PC-3 (cell line): ENCODE measurements at regions not wholly inside any gene's neighbourhood (a gene's known extent, or its start where the extent isn't known, plus 50 kb on each side); places are given as distances from the start of the nearest gene placed in this dataset.
A peak's percentile ranks its signal among the peaks of the same experiment; 100 is the strongest.

Source experiments
- ATAC-seq: fragments of 200-7000 bp; cut with Tn5 transposase; 2 replicates; pipeline ENCODE4 v1.9.1; 2020; ENCODE audit warnings: mild to moderate bottlenecking, moderate library complexity
- BruUV-seq: library from RNA; stranded (reverse); fragments of 400-500 nt; replicated peaks from 2 replicates; lab custom pipeline; 2021; lab: Mats Ljungman, UMichigan
- CTCF ChIA-PET: fragments of 300-600 bp; sonication (Branson Sonifier 250); formaldehyde crosslinking; loops from one replicate; lab custom pipeline; 2022; ENCODE audit warnings: antibody characterized with exemption; lab: Charles Lee
- POLR2A ChIA-PET: fragments of 300-600 bp; sonication (Branson Sonifier 250); formaldehyde crosslinking; loops from one replicate; lab custom pipeline; 2022; ENCODE audit warnings: antibody characterized with exemption; ENCODE audit not compliant: unreplicated experiment; lab: Charles Lee
- DNase-seq: peaks from one replicate; pipeline ENCODE4 v3.0.0-alpha.2; 2015
- H2AFZ ChIP-seq: fragments of 300-600 bp; sonication (generic); 2 replicates; pipeline ENCODE4 v1.6.0; 2016; ENCODE audit warnings: antibody characterized with exemption, low read length
- H3F3A ChIP-seq: fragments of 300-600 bp; sonication (generic); one replicate; pipeline ENCODE4 v1.6.0; 2017; ENCODE audit warnings: antibody characterized with exemption, low read length, control low read depth, mild to moderate bottlenecking; ENCODE audit not compliant: unreplicated experiment
- H3K27ac ChIP-seq: fragments of 300-600 bp; sonication (generic); 2 replicates; pipeline ENCODE4 v1.5.1; 2016; ENCODE audit warnings: mild to moderate bottlenecking, low read length
- H3K27me3 ChIP-seq: fragments of 300-600 bp; sonication (generic); 2 replicates; pipeline ENCODE4 v1.6.1; 2016; ENCODE audit warnings: low read length, mixed read lengths
- H3K36me3 ChIP-seq: fragments of 300-600 bp; sonication (generic); 2 replicates; pipeline ENCODE4 v1.6.1; 2016; ENCODE audit warnings: low read depth, mixed run types, low read length, mixed read lengths
- H3K4me1 ChIP-seq: fragments of 300-600 bp; sonication (generic); 2 replicates; pipeline ENCODE4 v1.5.1; 2016; ENCODE audit warnings: low read length; ENCODE audit not compliant: insufficient read depth
- H3K4me2 ChIP-seq: fragments of 300-600 bp; sonication (generic); 2 replicates; pipeline ENCODE4 v1.6.0; 2016; ENCODE audit warnings: low read length
- H3K4me3 ChIP-seq: fragments of 300-600 bp; sonication (generic); 2 replicates; pipeline ENCODE4 v1.5.1; 2016; ENCODE audit warnings: mild to moderate bottlenecking, low read length, mixed read lengths
- H3K79me2 ChIP-seq: fragments of 300-600 bp; sonication (generic); 2 replicates; pipeline ENCODE4 v1.6.1; 2017; ENCODE audit warnings: low read length, mixed read lengths
- H3K9ac ChIP-seq: fragments of 300-600 bp; sonication (generic); 2 replicates; pipeline ENCODE4 v1.6.0; 2016; ENCODE audit warnings: mild to moderate bottlenecking, low read length
- H3K9me2 ChIP-seq: fragments of 300-600 bp; sonication (generic); replicated peaks from 2 replicates; pipeline ENCODE4 v1.6.1; 2016; ENCODE audit warnings: mixed run types, low read length, mixed read lengths
- H3K9me3 ChIP-seq: fragments of 300-600 bp; sonication (generic); 2 replicates; pipeline ENCODE4 v1.6.1; 2016; ENCODE audit warnings: low read length, mixed read lengths
- H4K20me1 ChIP-seq: fragments of 300-600 bp; sonication (generic); 2 replicates; pipeline ENCODE4 v1.6.1; 2016; ENCODE audit warnings: low read length, mixed read lengths
- EZH2 ChIP-seq: fragments of 300-600 bp; sonication (generic); IDR thresholded peaks from one replicate; pipeline ENCODE4 v1.6.1; 2017; ENCODE audit warnings: antibody characterized with exemption, mild to moderate bottlenecking, low read length; ENCODE audit not compliant: unreplicated experiment
- EZH2phosphoT487 ChIP-seq: fragments of 300-600 bp; sonication (generic); IDR thresholded peaks from 2 replicates; pipeline ENCODE4 v1.6.1; 2018; ENCODE audit warnings: mild to moderate bottlenecking, antibody characterized with exemption, low read length, borderline replicate concordance
- intact Hi-C: fragments of 100-400 bp; cut with micrococcal nuclease; formaldehyde crosslinking; loops from 2 replicates; pipeline ENCODE4 v1.9.0; 2023
- TF ChIP-seq, protein P1 (sequence below): fragments of 300-600 bp; sonication (generic); conservative IDR thresholded peaks from 2 replicates; pipeline ENCODE4 v1.5.1; 2017; ENCODE audit warnings: antibody characterized with exemption, low read depth, mild to moderate bottlenecking, low read length

DNA sequence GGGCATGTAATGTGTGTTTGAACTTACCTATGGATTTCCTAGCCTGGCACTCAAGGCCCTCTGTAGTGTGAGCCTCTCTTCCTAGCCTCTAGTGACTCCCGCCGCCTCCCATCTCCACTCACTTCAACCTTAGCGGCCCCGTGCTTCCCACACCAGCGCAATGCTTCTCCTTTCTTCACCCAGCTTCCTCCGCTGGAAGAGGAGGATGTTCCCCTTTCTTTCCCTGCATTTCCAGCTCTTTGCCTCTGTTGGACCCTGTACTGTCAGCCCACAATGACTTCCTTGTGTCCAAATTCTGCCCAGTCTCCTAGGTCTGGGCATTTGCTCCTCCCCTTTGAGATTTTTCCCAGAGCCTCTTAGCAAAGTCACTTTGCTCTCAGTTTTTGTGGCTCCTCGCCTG lies 138.1 kb upstream of the IRF2BP2 start:
- no peak for ATAC-seq
- H2AFZ ChIP-seq, result no peak overlapping the region
- H3K79me2 ChIP-seq, result no peaks in the 10 kb centered on the region
- intact Hi-C loops, result no loop called here
- ChIA-PET CTCF (no interaction called here), POLR2A (no interaction called here)
- H3F3A ChIP-seq, result no peaks in the 10 kb centered on the region
- no peaks in the 10 kb centered on the region for H4K20me1 ChIP-seq
- TF ChIP-seq EZH2phosphoT487 (no peak), EZH2 (no peak)
- TF ChIP-seq, protein P1, sequence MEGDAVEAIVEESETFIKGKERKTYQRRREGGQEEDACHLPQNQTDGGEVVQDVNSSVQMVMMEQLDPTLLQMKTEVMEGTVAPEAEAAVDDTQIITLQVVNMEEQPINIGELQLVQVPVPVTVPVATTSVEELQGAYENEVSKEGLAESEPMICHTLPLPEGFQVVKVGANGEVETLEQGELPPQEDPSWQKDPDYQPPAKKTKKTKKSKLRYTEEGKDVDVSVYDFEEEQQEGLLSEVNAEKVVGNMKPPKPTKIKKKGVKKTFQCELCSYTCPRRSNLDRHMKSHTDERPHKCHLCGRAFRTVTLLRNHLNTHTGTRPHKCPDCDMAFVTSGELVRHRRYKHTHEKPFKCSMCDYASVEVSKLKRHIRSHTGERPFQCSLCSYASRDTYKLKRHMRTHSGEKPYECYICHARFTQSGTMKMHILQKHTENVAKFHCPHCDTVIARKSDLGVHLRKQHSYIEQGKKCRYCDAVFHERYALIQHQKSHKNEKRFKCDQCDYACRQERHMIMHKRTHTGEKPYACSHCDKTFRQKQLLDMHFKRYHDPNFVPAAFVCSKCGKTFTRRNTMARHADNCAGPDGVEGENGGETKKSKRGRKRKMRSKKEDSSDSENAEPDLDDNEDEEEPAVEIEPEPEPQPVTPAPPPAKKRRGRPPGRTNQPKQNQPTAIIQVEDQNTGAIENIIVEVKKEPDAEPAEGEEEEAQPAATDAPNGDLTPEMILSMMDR, result no peak
- no peaks in the 10 kb centered on the region for H3K9me3 ChIP-seq
- peaks cover 26% of the 10 kb centered on the region for H3K4me1 ChIP-seq
- no peaks in the 10 kb centered on the region for H3K36me3 ChIP-seq
- no TSS peak for BruUV-seq
- no peak overlapping the region for H3K4me3 ChIP-seq
- H3K27ac ChIP-seq, result no peak overlapping the region
- no peak for DNase-seq
- no peaks in the 10 kb centered on the region for H3K27me3 ChIP-seq
- no peak overlapping the region for H3K4me2 ChIP-seq
- no peak overlapping the region for H3K9ac ChIP-seq
- no peaks in the 10 kb centered on the region for H3K9me2 ChIP-seq

DNA sequence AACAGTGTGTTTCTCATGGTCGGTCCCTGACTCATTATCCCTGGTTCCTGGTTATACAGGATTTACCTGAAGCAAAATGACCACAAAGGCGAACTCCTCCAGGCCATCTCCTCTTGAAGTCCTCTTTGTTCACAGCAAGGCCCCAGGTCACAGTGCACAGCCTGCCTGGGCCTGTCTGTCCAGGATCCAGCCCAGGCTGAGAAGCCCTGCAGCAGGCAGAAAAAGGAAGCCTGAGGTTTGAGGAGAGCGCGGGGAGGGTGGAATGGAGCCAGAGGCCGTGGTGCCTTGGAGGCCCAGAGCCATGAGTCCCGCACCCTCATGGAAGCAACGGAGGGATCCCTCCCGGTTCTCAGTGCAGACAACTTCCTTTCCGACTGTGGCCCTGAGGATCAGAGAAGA lies 136.8 kb upstream of the IRF2BP2 start:
- DNase-seq, result peak; percentile 72
- Histone ChIP-seq H3K4me3 (no peak overlapping the region), H3K9me3 (no peaks in the 10 kb centered on the region), H3K27me3 (no peaks in the 10 kb centered on the region), H3K79me2 (no peaks in the 10 kb centered on the region), H4K20me1 (no peaks in the 10 kb centered on the region), H3F3A (no peaks in the 10 kb centered on the region), H3K4me1 (peaks cover 26% of the 10 kb centered on the region), H2AFZ (no peak overlapping the region), H3K9ac (peak overlapping the region; percentile 27; the same call in 1 of the 2 replicates), H3K36me3 (no peaks in the 10 kb centered on the region), H3K9me2 (no peaks in the 10 kb centered on the region), H3K27ac (peak overlapping the region; percentile 71), H3K4me2 (peak overlapping the region; percentile 56)
- BruUV-seq, result no TSS peak
- intact Hi-C loops, result no loop called here
- ChIA-PET CTCF (no interaction called here), POLR2A (no interaction called here)
- ATAC-seq, result peak; percentile 24; the same call in 1 of the 2 replicates
- TF ChIP-seq EZH2 (no peak), EZH2phosphoT487 (no peak)
- TF ChIP-seq, protein P1, result no peak

DNA sequence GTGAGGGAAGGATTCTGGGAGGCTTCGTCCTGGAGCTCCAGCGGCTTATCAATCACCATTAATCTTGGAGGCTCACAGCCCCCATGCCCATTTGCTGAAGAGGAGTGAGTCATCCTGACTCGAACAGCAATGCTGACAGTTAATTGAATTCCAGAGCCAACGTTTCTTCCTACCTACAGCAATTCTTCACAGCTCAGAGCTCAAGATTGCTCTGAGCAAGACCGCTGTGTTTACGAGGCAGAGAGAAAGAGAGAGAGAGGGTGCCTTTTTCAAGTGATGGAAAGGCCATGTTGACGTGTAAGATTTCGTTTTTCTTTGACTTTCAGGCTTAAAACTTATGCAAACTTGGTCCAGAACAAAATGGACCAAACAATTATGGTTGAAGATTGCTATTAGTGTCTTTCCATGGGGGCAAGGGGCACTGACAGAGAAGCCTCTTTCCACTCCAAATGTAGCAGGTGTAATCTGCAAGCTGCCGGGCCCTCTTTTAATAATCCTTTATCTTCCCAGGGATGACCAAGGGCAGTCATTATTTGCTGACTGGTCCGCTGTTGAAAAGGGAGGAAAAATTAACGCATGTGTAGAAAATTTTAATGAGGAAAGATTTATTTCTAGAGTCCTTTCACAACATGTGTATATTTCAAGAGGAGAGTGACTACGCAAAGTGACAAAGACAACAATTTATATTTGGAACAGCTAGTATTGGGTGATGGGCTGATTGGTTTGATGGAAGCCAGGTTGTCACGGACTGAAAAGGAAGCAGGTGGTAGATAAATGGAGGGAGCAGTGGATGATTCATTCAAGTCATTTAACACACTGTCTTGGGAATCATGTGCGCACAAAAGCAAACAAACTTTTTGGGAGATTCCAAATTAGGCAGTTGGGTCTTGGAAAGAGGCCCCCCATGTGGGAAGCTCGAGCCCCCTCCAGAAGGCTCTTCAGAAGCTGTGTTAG lies 136.1 kb upstream of the IRF2BP2 start:
- CTCF ChIA-PET, result no interaction called here
- no TSS peak for BruUV-seq
- Histone ChIP-seq H4K20me1 (no peaks in the 10 kb centered on the region), H3K27ac (peak overlapping the region; percentile 71), H3K36me3 (no peaks in the 10 kb centered on the region), H3K9ac (peak overlapping the region; percentile 27; the same call in 1 of the 2 replicates), H3F3A (no peaks in the 10 kb centered on the region), H3K4me2 (peak overlapping the region; percentile 56), H3K79me2 (no peaks in the 10 kb centered on the region), H3K4me1 (peaks cover 26% of the 10 kb centered on the region), H3K9me3 (no peaks in the 10 kb centered on the region), H3K27me3 (no peaks in the 10 kb centered on the region), H3K9me2 (no peaks in the 10 kb centered on the region), H2AFZ (0 out of 2 replicates have a peak overlapping the region, but pooled peaks have one; percentile 38), H3K4me3 (no peak overlapping the region)
- intact Hi-C loops, result no loop called here
- DNase-seq, result peak; percentile 60
- ATAC-seq, result peak; percentile 35; the same call in 1 of the 2 replicates
- POLR2A ChIA-PET, result no interaction called here
- no peak for TF ChIP-seq EZH2phosphoT487
- TF ChIP-seq, protein P1, result no peak
